Astrocyte of the cerebellum (primary cell): ENCODE measurements at regions not wholly inside any gene's neighbourhood (a gene's known extent, or its start where the extent isn't known, plus 50 kb on each side); places are given as distances from the start of the nearest gene placed in this dataset.

Experiments
- DNase-seq: peaks from one replicate; pipeline ENCODE4 v3.0.0-alpha.2; 2011; ENCODE audit warnings: low read depth
- H3K4me3 ChIP-seq: 2 replicates; pipeline ENCODE4 v1.5.1; 2011; ENCODE audit warnings: mild to moderate bottlenecking, low read depth, low read length, moderate library complexity
- CTCF ChIP-seq: IDR thresholded peaks from 2 replicates; pipeline ENCODE4 v1.5.1; 2012; ENCODE audit warnings: low read length, low read depth, moderate library complexity, mild to moderate bottlenecking; ENCODE audit errors: missing control alignments
- in situ Hi-C: cut with HindIII; loops from 2 replicates; pipeline ENCODE4 v1.10.0; 2017; ENCODE audit warnings: low sequenced_read_pairs

DNA sequence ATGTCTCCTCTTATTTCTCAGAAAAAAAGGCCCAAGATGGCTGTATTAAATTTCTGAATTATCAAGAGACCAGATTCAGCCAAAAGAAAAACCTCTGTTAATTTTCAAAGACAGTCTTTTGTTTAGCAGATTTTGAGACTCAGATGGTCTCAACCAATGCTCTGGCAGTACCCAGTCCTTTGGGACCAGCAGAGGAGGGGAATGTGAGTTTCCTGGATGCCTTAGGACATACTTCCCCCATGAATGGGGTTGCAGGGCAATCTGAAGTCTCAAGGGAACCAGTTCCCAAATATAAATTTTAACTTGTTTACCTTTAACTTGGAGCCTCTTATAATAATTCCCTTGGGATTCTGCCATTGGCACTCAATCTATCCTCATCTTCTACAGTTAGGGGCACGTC is 107.8 kb upstream of the ZNF521 start:
- in situ Hi-C loops: no loop called here
- TF ChIP-seq CTCF: no peak
- no peak for DNase-seq
- no peak overlapping the region for H3K4me3 ChIP-seq

GRCh38 chr18:25457601-25458000 is 105.6 kb upstream of the ZNF521 start:
- DNase-seq: no peak
- in situ Hi-C loops: no loop called here

GRCh38 chr18:25457126-25457525 is 105.2 kb upstream of the ZNF521 start:
- no peak for TF ChIP-seq CTCF
- DNase-seq: no peak
- in situ Hi-C loops: no loop called here
- H3K4me3 ChIP-seq: no peak overlapping the region

More at GRCh38 chr18:25457601-25458000, 105.6 kb upstream of the ZNF521 start:
- no peak for TF ChIP-seq CTCF
- no peak overlapping the region for H3K4me3 ChIP-seq

GRCh38 chr18:25456334-25457010 is 104.5 kb upstream of the ZNF521 start:
- no peak overlapping the region for H3K4me3 ChIP-seq
- in situ Hi-C loops: no loop called here
- DNase-seq: no peak
- TF ChIP-seq CTCF: no peak

DNA sequence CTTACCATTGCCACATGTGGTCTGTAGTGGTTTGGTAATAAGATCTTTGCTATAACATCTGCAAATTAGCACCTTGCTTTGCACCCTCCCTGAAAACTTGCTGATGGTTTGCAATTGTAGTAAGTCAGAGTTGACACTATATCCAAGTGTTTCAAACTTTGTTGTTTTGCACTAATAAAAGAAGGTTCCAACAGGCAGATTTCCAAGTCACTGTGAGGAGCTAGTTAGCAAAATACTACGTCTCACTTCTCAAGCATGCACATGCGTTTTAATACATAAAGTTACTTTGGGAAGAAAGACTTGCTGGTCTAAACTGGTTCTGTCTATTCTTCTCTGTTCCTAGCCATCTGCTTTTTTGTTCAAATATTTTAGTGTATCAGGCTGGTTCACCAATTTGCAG is 103.7 kb upstream of the ZNF521 start:
- no peak for TF ChIP-seq CTCF
- in situ Hi-C loops: no loop called here
- DNase-seq: no peak
- no peak overlapping the region for H3K4me3 ChIP-seq

GRCh38 chr18:25455159-25455558 is 103.2 kb upstream of the ZNF521 start:
- in situ Hi-C loops: no loop called here
- H3K4me3 ChIP-seq: no peak overlapping the region
- DNase-seq: no peak
- TF ChIP-seq CTCF: no peak

DNA sequence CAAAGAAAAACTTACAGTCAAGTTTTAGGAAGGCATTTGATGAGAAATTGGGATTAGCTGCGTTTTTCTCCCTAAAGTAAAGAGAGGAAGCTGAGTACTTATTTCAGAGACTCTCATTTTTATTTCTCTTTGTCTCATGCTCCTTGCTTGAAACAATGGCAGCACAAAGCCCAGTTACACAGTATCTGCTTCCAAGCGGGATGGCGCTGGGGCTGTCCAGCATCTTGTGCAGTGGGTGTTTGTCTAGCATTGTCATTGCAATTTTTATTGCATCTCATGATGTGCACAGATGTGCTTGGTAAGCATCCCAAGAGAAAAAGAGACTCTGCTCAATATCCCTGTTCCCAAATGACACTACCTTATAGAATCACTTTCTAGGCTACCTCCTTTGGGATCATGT is 102.8 kb upstream of the ZNF521 start:
- no peak for TF ChIP-seq CTCF
- DNase-seq: no peak
- in situ Hi-C loops: no loop called here
- H3K4me3 ChIP-seq: no peak overlapping the region
